Caco-2 (cell line): ENCODE measurements at regions not wholly inside any gene's neighbourhood (a gene's known extent, or its start where the extent isn't known, plus 50 kb on each side); places are given as distances from the start of the nearest gene placed in this dataset.

Experiments
- BruUV-seq: library from RNA; stranded (reverse); fragments of 400-500 nt; replicated peaks from 2 replicates; lab custom pipeline; 2021; lab: Mats Ljungman, UMichigan
- CTCF ChIA-PET: fragments of 300-600 bp; sonication (Branson Sonifier 250); formaldehyde crosslinking; loops from one replicate; lab custom pipeline; 2022; ENCODE audit warnings: antibody characterized with exemption; lab: Charles Lee
- POLR2A ChIA-PET: fragments of 300-600 bp; sonication (Branson Sonifier 250); formaldehyde crosslinking; loops from one replicate; lab custom pipeline; 2022; ENCODE audit warnings: antibody characterized with exemption; lab: Charles Lee
- DNase-seq, 2 experiments: peaks; one replicate each; pipeline versions ENCODE4 v3.0.0 to v3.0.0-alpha.2; 2020 to 2022
- H3K27me3 ChIP-seq: replicated peaks from 2 replicates; pipeline ENCODE4 v1.6.0; 2011; ENCODE audit warnings: low read length; ENCODE audit not compliant: control insufficient read depth, insufficient read depth
- H3K36me3 ChIP-seq: 2 replicates; pipeline ENCODE4 v1.5.1; 2011; ENCODE audit warnings: low read length; ENCODE audit not compliant: control insufficient read depth, insufficient read depth
- H3K4me1 ChIP-seq: fragments of 250-450 bp; sonication (Bioruptor Pico); 2 replicates; pipeline ENCODE4 v1.5.1; 2020; ENCODE audit warnings: mild to moderate bottlenecking
- H3K4me3 ChIP-seq: 2 replicates; pipeline ENCODE4 v1.5.1; 2011; ENCODE audit warnings: low read depth, mild to moderate bottlenecking, control low read depth, low read length
- H3K9me3 ChIP-seq: fragments of 250-450 bp; sonication (Bioruptor Pico); 2 replicates; pipeline ENCODE4 v1.5.1; 2020; ENCODE audit warnings: mild to moderate bottlenecking, moderate library complexity
- H3K27ac Mint-ChIP-seq: one replicate; pipeline ENCODE4 v1.8.0; 2022; ENCODE audit warnings: mixed read lengths; ENCODE audit not compliant: unreplicated experiment
- H3K27me3 Mint-ChIP-seq: one replicate; pipeline ENCODE4 v1.8.0; 2022; ENCODE audit warnings: mixed read lengths; ENCODE audit not compliant: insufficient read depth, unreplicated experiment
- H3K36me3 Mint-ChIP-seq: one replicate; pipeline ENCODE4 v1.8.0; 2022; ENCODE audit warnings: mild to moderate bottlenecking, mixed read lengths; ENCODE audit not compliant: insufficient read depth, unreplicated experiment
- H3K4me1 Mint-ChIP-seq: one replicate; pipeline ENCODE4 v1.8.0; 2022; ENCODE audit warnings: low read depth, mixed read lengths; ENCODE audit not compliant: unreplicated experiment
- H3K4me3 Mint-ChIP-seq: one replicate; pipeline ENCODE4 v1.8.0; 2022; ENCODE audit warnings: mild to moderate bottlenecking, moderate library complexity, mixed read lengths; ENCODE audit not compliant: unreplicated experiment
- H3K9me3 Mint-ChIP-seq: one replicate; pipeline ENCODE4 v1.8.0; 2022; ENCODE audit warnings: mixed read lengths; ENCODE audit not compliant: unreplicated experiment
- CTCF ChIP-seq, 2 experiments: fragments of 200-600 bp in 1 of 2; IDR thresholded peaks; 1 replicate in 1 of 2; 2 replicates in 1 of 2; pipeline versions ENCODE4 v1.5.1 to v1.8.0; 2011 to 2022; ENCODE audit warnings: antibody characterized with exemption in 1 of 2, control low read depth in 1 of 2, inconsistent platforms in 1 of 2, low read depth in 1 of 2, low read length in 1 of 2, mild to moderate bottlenecking in 1 of 2, moderate library complexity in 1 of 2; ENCODE audit not compliant: insufficient read depth in 1 of 2, severe bottlenecking in 1 of 2, unreplicated experiment in 1 of 2
- intact Hi-C: fragments of 100-400 bp; cut with micrococcal nuclease; formaldehyde crosslinking; loops from one replicate; pipeline ENCODE4 v1.10.0; 2022; ENCODE audit not compliant: unreplicated experiment

DNA sequence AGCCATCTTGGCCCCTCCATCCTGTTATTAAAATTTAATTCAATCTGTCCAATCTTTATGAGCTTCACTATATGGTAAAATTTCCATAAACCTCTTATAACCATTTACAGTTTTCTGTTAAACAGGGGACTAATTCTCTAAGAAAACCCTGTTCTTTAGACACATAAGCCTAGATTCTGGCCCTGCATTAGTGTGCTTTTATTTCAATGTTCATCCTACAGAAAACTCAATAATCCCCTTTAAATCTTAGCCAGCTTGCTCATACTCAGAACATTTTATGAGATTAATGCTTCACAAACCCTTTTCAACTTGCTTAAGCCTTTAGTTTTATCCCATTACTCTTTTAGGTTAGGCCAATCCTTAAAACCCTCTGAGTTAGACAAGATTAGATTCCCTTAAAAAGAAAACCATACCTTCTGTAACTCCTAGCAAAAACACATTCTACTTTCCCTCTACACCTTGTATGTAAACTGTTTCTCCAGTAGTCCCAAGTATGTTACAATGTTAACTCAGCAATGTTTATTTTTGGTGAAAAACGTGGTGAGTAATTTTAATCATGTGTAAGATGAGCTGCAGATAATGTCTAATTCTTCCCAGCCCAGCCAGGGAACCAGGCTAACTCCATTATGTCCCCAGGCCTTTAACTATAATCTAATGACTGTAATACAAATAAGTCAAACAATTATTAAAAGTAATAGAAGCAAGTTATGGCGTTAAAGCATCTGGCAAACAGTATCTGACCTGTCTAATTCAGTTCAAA is 1953.4 kb upstream of the LRRTM1 start:
- CTCF ChIA-PET, result no interaction called here
- POLR2A ChIA-PET, result no interaction called here
- no peak overlapping the region for H3K27ac Mint-ChIP-seq
- no peaks in the 10 kb centered on the region for H3K36me3 Mint-ChIP-seq
- Histone ChIP-seq H3K36me3 (no peaks in the 10 kb centered on the region), H3K4me1 (no peaks in the 10 kb centered on the region), H3K27me3 (no peaks in the 10 kb centered on the region), H3K9me3 (no peaks in the 10 kb centered on the region), H3K4me3 (no peak overlapping the region)
- no peaks in the 10 kb centered on the region for H3K9me3 Mint-ChIP-seq
- TF ChIP-seq CTCF (IDR thresholded peaks at IDR 0.05; ENCODE audit: insufficient read depth in 1 of 2, low read depth in 1 of 2, low read length in 1 of 2, severe bottlenecking in 1 of 2, unreplicated experiment in 1 of 2), result no peak
- H3K27me3 Mint-ChIP-seq, result peaks cover 2% of the 10 kb centered on the region
- no TSS peak for BruUV-seq
- intact Hi-C loops, result no loop called here
- no peaks in the 10 kb centered on the region for H3K4me1 Mint-ChIP-seq
- no peak overlapping the region for H3K4me3 Mint-ChIP-seq
- DNase-seq, result no peak

- Mint-ChIP-seq H3K4me3 (no peak overlapping the region), H3K27me3 (no peaks in the 10 kb centered on the region), H3K36me3 (no peaks in the 10 kb centered on the region), H3K9me3 (no peaks in the 10 kb centered on the region), H3K27ac (no peak overlapping the region), H3K4me1 (no peaks in the 10 kb centered on the region)
- TF ChIP-seq CTCF (IDR thresholded peaks at IDR 0.05; ENCODE audit: insufficient read depth in 1 of 2, low read depth in 1 of 2, low read length in 1 of 2, severe bottlenecking in 1 of 2, unreplicated experiment in 1 of 2), result no peak
- Histone ChIP-seq H3K27me3 (no peaks in the 10 kb centered on the region), H3K36me3 (no peaks in the 10 kb centered on the region), H3K4me3 (no peak overlapping the region), H3K4me1 (no peaks in the 10 kb centered on the region), H3K9me3 (no peaks in the 10 kb centered on the region)
- ChIA-PET CTCF (no interaction called here), POLR2A (no interaction called here)
- no TSS peak for BruUV-seq
- intact Hi-C loops, result no loop called here
- no peak for DNase-seq
Observed at GRCh38 chr2:82256983-82257632, 1952.6 kb upstream of the LRRTM1 start.

GRCh38 chr2:82256288-82256687 is 1951.7 kb upstream of the LRRTM1 start:
- Histone ChIP-seq H3K9me3 (no peaks in the 10 kb centered on the region), H3K27me3 (no peaks in the 10 kb centered on the region), H3K4me1 (no peaks in the 10 kb centered on the region), H3K4me3 (no peak overlapping the region), H3K36me3 (no peaks in the 10 kb centered on the region)
- no peaks in the 10 kb centered on the region for H3K36me3 Mint-ChIP-seq
- no peaks in the 10 kb centered on the region for H3K9me3 Mint-ChIP-seq
- BruUV-seq, result no TSS peak
- DNase-seq, result no peak
- ChIA-PET CTCF (no interaction called here), POLR2A (no interaction called here)
- no peak overlapping the region for H3K27ac Mint-ChIP-seq
- H3K27me3 Mint-ChIP-seq, result no peaks in the 10 kb centered on the region
- intact Hi-C loops, result no loop called here
- H3K4me3 Mint-ChIP-seq, result no peak overlapping the region
- TF ChIP-seq CTCF (IDR thresholded peaks at IDR 0.05; ENCODE audit: insufficient read depth in 1 of 2, low read depth in 1 of 2, low read length in 1 of 2, severe bottlenecking in 1 of 2, unreplicated experiment in 1 of 2), result no peak
- H3K4me1 Mint-ChIP-seq, result no peaks in the 10 kb centered on the region
